A549 (cell line): ENCODE measurements at regions not wholly inside any gene's neighbourhood (a gene's known extent, or its start where the extent isn't known, plus 50 kb on each side); places are given as distances from the start of the nearest gene placed in this dataset.

Experiments used
- ATAC-seq, 2 experiments: fragments of 200-7000 bp in 1 of 2; fragments of >200 bp in 1 of 2; cut with Nextera tagmentation in 1 of 2; cut with Tn5 transposase in 1 of 2; 3 replicates each; pipeline versions ENCODE4 v1.8.0 to v1.9.1; 2018 to 2020; ENCODE audit warnings: mild to moderate bottlenecking in 1 of 2, moderate library complexity in 1 of 2
- CTCF ChIA-PET: fragments of 300-600 bp; sonication (Branson Sonifier 250); formaldehyde crosslinking; extraction: SDS; loops from one replicate; lab custom pipeline; 2021; ENCODE audit warnings: antibody characterized with exemption, inconsistent platforms; lab: Yijun Ruan, JAX
- POLR2A ChIA-PET: fragments of 350-600 bp; formaldehyde crosslinking; extraction: SDS; loops from one replicate; lab custom pipeline; 2021; ENCODE audit warnings: antibody characterized with exemption, inconsistent platforms; lab: Yijun Ruan, JAX
- DNase-seq, 2 experiments: peaks; one replicate each; pipeline versions ENCODE4 v3.0.0 to v3.0.0-alpha.2; 2011 to 2016; ENCODE audit warnings: low read depth in 1 of 2, low spot score in 1 of 2
- FAIRE-seq: peaks from 2 replicates; lab custom pipeline; 2011; peaks lifted over from hg19 to GRCh38; lab: Jason Lieb, UNC
- H3K27ac ChIP-seq, 2 experiments: fragments of >200 bp; sonication (Bioruptor Twin); formaldehyde crosslinking; 3 replicates each; pipeline ENCODE4 v1.5.1; 2016 to 2017
- H3K4me1 ChIP-seq: fragments of >200 bp; sonication (Bioruptor Twin); formaldehyde crosslinking; 3 replicates; pipeline ENCODE4 v1.6.1; 2016
- H3K4me2 ChIP-seq: fragments of >200 bp; sonication (Bioruptor Twin); formaldehyde crosslinking; 3 replicates; pipeline ENCODE4 v1.6.1; 2016
- H3K4me3 ChIP-seq: fragments of >200 bp; sonication (Bioruptor Twin); formaldehyde crosslinking; 3 replicates; pipeline ENCODE4 v1.5.1; 2016
- H3K9me3 ChIP-seq: fragments of >200 bp; sonication (Bioruptor Twin); formaldehyde crosslinking; 3 replicates; pipeline ENCODE4 v1.6.1; 2016
- BCL3 ChIP-seq: fragments of >200 bp; sonication (Bioruptor Twin); formaldehyde crosslinking; IDR thresholded peaks from 3 replicates; pipeline ENCODE4 v1.6.1; 2016
- CEBPB ChIP-seq, 2 experiments: fragments of >200 bp in 1 of 2; sonication (Bioruptor Twin) in 1 of 2; formaldehyde crosslinking in 1 of 2; IDR thresholded peaks; 2 replicates each; pipeline ENCODE4 v1.6.1; 2012 to 2016
- CHD2 ChIP-seq: fragments of 150-350 bp; IDR thresholded peaks from 2 replicates; pipeline ENCODE4 v1.6.1; 2014; ENCODE audit warnings: low read length; ENCODE audit not compliant: partially characterized antibody
- CHD4 ChIP-seq: fragments of 200-600 bp; sonication (generic); IDR thresholded peaks from 2 replicates; pipeline ENCODE4 v1.6.1; 2016; ENCODE audit warnings: antibody characterized with exemption, mild to moderate bottlenecking, borderline replicate concordance
- EHF ChIP-seq: fragments of 250-450 bp; sonication (Bioruptor Pico); IDR thresholded peaks from 2 replicates; pipeline ENCODE4 v1.5.0; 2020; ENCODE audit warnings: mild to moderate bottlenecking
- FOSL2 ChIP-seq, 2 experiments: fragments of 450-650 bp in 1 of 2; fragments of >200 bp in 1 of 2; sonication (Bioruptor Twin) in 1 of 2; formaldehyde crosslinking; IDR thresholded peaks; 2 replicates each; pipeline versions ENCODE4 v1.5.0 to v1.6.1; 2016 to 2020; ENCODE audit warnings: mild to moderate bottlenecking in 1 of 2, moderate library complexity in 1 of 2
- FOXS1 ChIP-seq: fragments of 250-450 bp; sonication (Bioruptor Pico); IDR thresholded peaks from 2 replicates; pipeline ENCODE4 v1.5.0; 2020; ENCODE audit warnings: mild to moderate bottlenecking, moderate library complexity
- GATA3 ChIP-seq: IDR thresholded peaks from 2 replicates; pipeline ENCODE4 v1.6.1; 2012; ENCODE audit warnings: borderline replicate concordance
- HES2 ChIP-seq: fragments of >200 bp; sonication (Bioruptor Twin); formaldehyde crosslinking; IDR thresholded peaks from 2 replicates; pipeline ENCODE4 v1.6.1; 2016
- HOXA7 ChIP-seq: fragments of 250-450 bp; sonication (Bioruptor Pico); IDR thresholded peaks from 2 replicates; pipeline ENCODE4 v1.5.0; 2020; ENCODE audit warnings: mild to moderate bottlenecking, moderate library complexity
- HOXB5 ChIP-seq: fragments of 250-450 bp; sonication (Bioruptor Pico); IDR thresholded peaks from 2 replicates; pipeline ENCODE4 v1.5.0; 2020; ENCODE audit warnings: mild to moderate bottlenecking, moderate library complexity
- JUN ChIP-seq, 2 experiments: fragments of >200 bp; sonication (Bioruptor Twin); formaldehyde crosslinking; IDR thresholded peaks; 2 replicates in 1 of 2; 3 replicates in 1 of 2; pipeline ENCODE4 v1.6.1; 2016 to 2017
- KDM1A ChIP-seq: fragments of 200-600 bp; sonication (generic); IDR thresholded peaks from 2 replicates; pipeline ENCODE4 v1.6.1; 2016; ENCODE audit warnings: low read depth, mild to moderate bottlenecking
- MAFK ChIP-seq: fragments of 450-650 bp; IDR thresholded peaks from 2 replicates; pipeline ENCODE4 v1.6.1; 2014; ENCODE audit not compliant: partially characterized antibody
- MYC ChIP-seq: IDR thresholded peaks from 2 replicates; pipeline ENCODE4 v1.6.1; 2012; ENCODE audit warnings: mild to moderate bottlenecking, inconsistent platforms, low read length, improper control_type of control experiment, borderline replicate concordance
- NPAS2 ChIP-seq: fragments of 250-450 bp; sonication (Bioruptor Pico); IDR thresholded peaks from 2 replicates; pipeline ENCODE4 v1.8.0; 2022; ENCODE audit warnings: mild to moderate bottlenecking, moderate library complexity, borderline replicate concordance
- NR3C1 ChIP-seq: fragments of >200 bp; sonication (Bioruptor Twin); formaldehyde crosslinking; IDR thresholded peaks from 3 replicates; pipeline ENCODE4 v1.6.1; 2017
- POLR2A ChIP-seq: IDR thresholded peaks from 2 replicates; pipeline ENCODE4 v1.6.1; 2012; ENCODE audit warnings: mild to moderate bottlenecking, low read length
- POLR2AphosphoS2 ChIP-seq: conservative IDR thresholded peaks from 2 replicates; pipeline ENCODE4 v1.6.1; 2012; ENCODE audit warnings: low read length, improper control_type of control experiment, inconsistent platforms
- RNF2 ChIP-seq: fragments of 200-600 bp; sonication (generic); IDR thresholded peaks from 2 replicates; pipeline ENCODE4 v1.6.1; 2016; ENCODE audit warnings: low read depth, mild to moderate bottlenecking, antibody characterized with exemption, moderate library complexity, borderline replicate concordance
- TFCP2L1 ChIP-seq: fragments of 250-450 bp; sonication (Bioruptor Pico); IDR thresholded peaks from 2 replicates; pipeline ENCODE4 v1.5.0; 2021; ENCODE audit warnings: mild to moderate bottlenecking
- USF2 ChIP-seq: fragments of 450-650 bp; IDR thresholded peaks from 2 replicates; pipeline ENCODE4 v1.6.1; 2014; ENCODE audit warnings: antibody characterized with exemption
- ZC3H11A ChIP-seq: fragments of 450-650 bp; IDR thresholded peaks from 2 replicates; pipeline ENCODE4 v1.6.1; 2014; ENCODE audit warnings: antibody characterized with exemption, mild to moderate bottlenecking
- WGBS: methylation state at CpG from one replicate; pipeline ENCODE4 v1.1.6; 2017; ENCODE audit errors: missing lambda C conversion rate; 5-methylcytosine and 5-hydroxymethylcytosine counted together
- TF ChIP-seq, protein P1 (sequence below): fragments of 250-450 bp; sonication (Bioruptor Pico); IDR thresholded peaks from 2 replicates; pipeline ENCODE4 v1.5.0; 2020; ENCODE audit warnings: low read depth, mild to moderate bottlenecking, moderate library complexity

- TF ChIP-seq POLR2A (no peak), RNF2 (no peak), POLR2AphosphoS2 (no peak), JUN (IDR thresholded peaks at IDR 0.05) (no peak), HOXA7 (CRISPR knock-in tag) (no peak), HOXB5 (CRISPR knock-in tag) (no peak), CHD4 (no peak), GATA3 (no peak), MAFK (no peak), ZC3H11A (no peak), TFCP2L1 (CRISPR knock-in tag) (no peak), FOSL2 (IDR thresholded peaks at IDR 0.05) (no peak), FOSL2 (CRISPR knock-in tag; IDR thresholded peaks at IDR 0.05) (no peak), KDM1A (no peak), FOXS1 (CRISPR knock-in tag) (no peak), USF2 (no peak), CEBPB (IDR thresholded peaks at IDR 0.05) (no peak), HES2 (no peak), CHD2 (no peak)
- TF ChIP-seq, protein P1, sequence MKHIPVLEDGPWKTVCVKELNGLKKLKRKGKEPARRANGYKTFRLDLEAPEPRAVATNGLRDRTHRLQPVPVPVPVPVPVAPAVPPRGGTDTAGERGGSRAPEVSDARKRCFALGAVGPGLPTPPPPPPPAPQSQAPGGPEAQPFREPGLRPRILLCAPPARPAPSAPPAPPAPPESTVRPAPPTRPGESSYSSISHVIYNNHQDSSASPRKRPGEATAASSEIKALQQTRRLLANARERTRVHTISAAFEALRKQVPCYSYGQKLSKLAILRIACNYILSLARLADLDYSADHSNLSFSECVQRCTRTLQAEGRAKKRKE (CRISPR knock-in tag) = no peak
- CTCF ChIA-PET = no interaction called here
- POLR2A ChIA-PET = no interaction called here
- WGBS = 40% methylated on average over 1 of the region's 1 CpG
- Histone ChIP-seq H3K9me3 (no peaks in the 10 kb centered on the region), H3K4me3 (no peak overlapping the region), H3K4me2 (no peak overlapping the region), H3K27ac (no peak overlapping the region), H3K4me1 (no peaks in the 10 kb centered on the region)
- DNase-seq (no peak), FAIRE-seq (no peak), ATAC-seq (no peak)
These were observed 118.4 kb upstream of the REG3G start for GRCh38 chr2:78907089-78907488.

GRCh38 chr2:78908973-78909372 lies 116.5 kb upstream of the REG3G start:
- H3K27ac ChIP-seq = no peak overlapping the region
- CTCF ChIA-PET = no interaction called here
- DNase-seq = no peak
- no peaks in the 10 kb centered on the region for H3K4me1 ChIP-seq
- POLR2A ChIA-PET = no interaction called here
- no peak for TF ChIP-seq EHF
- no peak for TF ChIP-seq NPAS2 (CRISPR knock-in tag)
- no peak for TF ChIP-seq HOXB5 (CRISPR knock-in tag)
- TF ChIP-seq TFCP2L1 (CRISPR knock-in tag) = no peak
- no peak for TF ChIP-seq HES2
- WGBS = 12% methylated on average over 4 of the region's 4 CpGs
- H3K4me3 ChIP-seq = no peak overlapping the region
- no peak for FAIRE-seq
- no peaks in the 10 kb centered on the region for H3K9me3 ChIP-seq
- no peak for ATAC-seq
- H3K4me2 ChIP-seq = no peak overlapping the region

- DNase-seq = no peak
- ATAC-seq = no peak
- TF ChIP-seq NR3C1 (no peak), BCL3 (no peak), MYC (no peak)
- TF ChIP-seq, all 56 proteins: peak for 0
- Histone ChIP-seq H3K27ac (no peak overlapping the region), H3K4me3 (no peak overlapping the region), H3K4me2 (no peak overlapping the region), H3K9me3 (no peaks in the 10 kb centered on the region), H3K4me1 (no peaks in the 10 kb centered on the region)
- ChIA-PET POLR2A (no interaction called here), CTCF (no interaction called here)
- FAIRE-seq = no peak
- WGBS = 5% methylated on average over 3 of the region's 3 CpGs
These were observed 115.1 kb upstream of the REG3G start for GRCh38 chr2:78910376-78910775.
